T-helper 1 cell treated with Interleukin-12 subunit alpha and Interleukin-12 subunit beta and Interleukin-4 antibody, amounts not matched to agents 30 ng/mL and 1 ng/mL, for 36 hours (primary cell): ENCODE measurements at regions not wholly inside any gene's neighbourhood (a gene's known extent, or its start where the extent isn't known, plus 50 kb on each side); places are given as distances from the start of the nearest gene placed in this dataset.

ENCODE experiments used
- intact Hi-C: fragments of 100-400 bp; cut with micrococcal nuclease; formaldehyde crosslinking; loops from one replicate; pipeline ENCODE4 v1.15.1; 2024

DNA sequence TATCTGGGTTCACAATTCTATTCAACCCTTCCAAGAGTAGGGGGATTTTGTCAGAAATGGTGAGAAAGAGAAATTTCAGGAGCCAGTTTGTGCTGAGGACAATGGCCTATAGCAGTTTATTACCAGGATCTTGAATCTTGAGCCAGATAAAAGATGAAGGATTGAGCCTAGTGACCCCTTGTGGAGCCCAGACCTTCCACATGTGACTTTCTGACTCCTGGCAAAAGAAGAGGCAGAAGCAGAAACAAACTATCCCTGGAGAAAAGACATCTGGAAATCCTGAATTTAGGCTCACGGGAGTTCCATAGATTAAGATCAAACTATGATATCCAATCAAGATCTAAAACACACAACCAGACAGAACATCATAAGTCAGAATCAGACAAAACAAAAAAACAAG lies 60.9 kb upstream of the CHRM2 start:
- intact Hi-C loops, result no loop called here

DNA sequence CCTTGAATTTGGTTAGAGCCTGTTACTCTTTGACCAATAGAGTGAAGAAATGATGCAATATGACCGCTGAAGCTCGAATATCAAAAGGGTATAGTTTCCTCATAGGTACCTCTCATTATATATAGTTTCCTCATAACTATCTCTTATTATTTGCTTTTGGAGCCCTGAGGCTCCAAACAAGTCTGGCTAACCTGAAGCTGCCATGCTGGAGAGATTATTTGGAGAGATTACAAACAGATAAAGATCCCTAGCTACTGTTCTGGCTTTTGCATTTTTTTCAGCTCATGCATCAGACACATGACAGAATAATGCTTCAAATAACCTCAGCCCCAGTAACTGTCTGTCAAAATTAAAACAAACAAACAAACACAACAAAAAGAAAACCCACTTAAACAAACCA lies 65.4 kb upstream of the CHRM2 start:
- intact Hi-C loops, result no loop called here

DNA sequence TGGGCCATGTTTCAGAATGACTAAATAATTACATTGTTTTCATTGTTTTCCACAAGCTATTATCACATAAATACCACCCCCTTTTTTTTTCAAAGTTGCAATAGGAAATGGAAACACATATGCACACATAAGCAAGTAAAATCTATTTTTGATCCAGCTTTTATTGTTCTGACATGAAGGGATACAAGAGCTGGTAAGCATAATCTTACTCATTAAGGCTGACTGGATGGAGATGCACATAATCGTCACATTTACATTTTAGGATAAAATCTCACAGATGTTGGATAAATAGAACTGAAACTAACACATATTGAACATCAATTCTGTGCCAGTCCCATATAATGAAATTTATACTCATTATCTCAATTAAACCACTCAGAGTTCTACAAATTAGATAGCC lies 84.5 kb upstream of the CHRM2 start:
- intact Hi-C loops, result no loop called here

DNA sequence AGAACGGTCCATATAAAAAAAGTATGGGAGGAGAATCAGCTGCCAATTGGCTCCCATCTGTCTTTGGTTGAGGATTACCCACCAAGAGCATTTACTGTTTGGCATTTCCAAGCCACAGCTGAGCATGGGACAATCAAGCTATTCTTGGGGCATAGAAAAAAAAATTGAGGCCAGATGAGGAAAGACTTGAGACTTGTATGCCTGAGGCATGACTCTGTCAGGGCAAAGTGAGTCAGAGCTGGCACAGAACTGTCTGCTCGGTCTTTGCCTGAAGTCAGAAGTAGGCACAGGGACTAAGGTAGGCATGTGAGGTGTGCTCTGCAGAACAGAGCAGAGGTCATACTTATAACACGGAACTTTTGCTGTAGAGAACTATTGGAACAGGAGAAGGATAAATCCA lies 126.5 kb upstream of the CHRM2 start:
- intact Hi-C loops, result no loop called here

DNA sequence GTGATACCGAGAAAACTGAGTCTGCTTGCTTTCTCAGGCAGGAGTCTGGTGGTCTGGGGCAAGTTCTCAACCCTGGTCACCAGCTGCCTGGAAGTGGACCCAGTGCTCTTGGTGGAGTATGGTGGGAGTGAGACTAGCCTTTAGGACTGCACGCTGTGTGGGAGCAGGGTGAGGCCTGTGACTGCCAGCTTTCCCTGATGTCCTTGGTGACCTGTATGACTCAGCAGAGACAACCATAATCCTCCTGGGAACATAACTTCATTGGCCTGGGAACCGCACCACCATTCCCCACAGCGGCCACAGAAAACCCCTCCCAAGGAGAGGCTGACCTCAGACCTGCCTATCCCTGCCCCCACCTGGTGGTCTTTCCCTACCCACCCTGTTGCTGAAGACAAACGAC lies 139.5 kb upstream of the CHRM2 start:
- intact Hi-C loops, result no loop called here

DNA sequence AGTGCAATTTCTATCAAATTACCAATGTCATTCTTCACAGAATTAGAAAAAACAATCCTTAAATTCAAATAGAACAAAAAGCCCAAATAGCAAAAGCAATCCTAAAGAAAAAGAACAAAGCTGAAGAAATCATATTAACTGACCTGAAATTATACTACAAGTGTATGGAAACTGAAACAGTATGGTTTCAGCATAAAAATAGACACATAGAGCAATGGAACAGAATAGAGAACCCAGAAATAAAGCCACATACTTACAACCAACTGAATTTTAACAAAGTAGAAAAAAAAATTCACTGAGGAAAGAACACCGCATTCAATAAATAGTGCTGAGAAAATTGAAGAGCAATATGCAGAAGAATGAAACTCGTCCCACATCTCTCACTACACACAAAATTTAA lies 142.0 kb upstream of the CHRM2 start:
- intact Hi-C loops, result no loop called here

DNA sequence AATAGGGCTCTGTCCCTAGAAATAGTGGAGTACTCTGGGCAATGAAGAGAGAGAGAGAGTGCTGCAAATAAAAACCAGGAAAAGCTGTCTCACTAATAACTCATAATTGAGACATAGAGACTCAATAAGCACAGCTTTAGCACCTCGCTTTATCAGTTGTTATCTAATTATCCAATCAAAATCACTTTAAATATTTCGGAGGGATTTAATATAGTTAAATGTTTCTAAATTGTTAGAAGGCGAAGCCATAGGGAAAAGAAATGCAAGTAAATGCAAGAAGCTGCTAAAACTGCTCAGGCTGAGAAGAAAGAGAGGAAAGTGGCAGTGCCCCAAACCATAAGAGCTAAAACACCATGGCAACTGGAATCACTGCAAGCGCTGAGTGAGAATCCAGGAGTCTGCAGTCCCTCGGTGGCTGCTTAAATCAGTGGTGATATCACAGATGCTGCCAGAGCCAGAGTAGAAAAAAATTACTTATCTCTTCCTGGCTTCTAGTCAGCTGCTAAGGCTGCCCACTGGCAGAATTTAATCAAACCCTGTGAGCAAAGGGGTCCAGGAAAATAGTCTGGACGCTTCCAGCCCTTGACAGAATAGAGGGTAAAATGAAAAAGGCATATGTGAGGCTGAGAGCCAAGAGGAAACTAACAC lies 150.4 kb upstream of the CHRM2 start:
- intact Hi-C loops, result no loop called here

DNA sequence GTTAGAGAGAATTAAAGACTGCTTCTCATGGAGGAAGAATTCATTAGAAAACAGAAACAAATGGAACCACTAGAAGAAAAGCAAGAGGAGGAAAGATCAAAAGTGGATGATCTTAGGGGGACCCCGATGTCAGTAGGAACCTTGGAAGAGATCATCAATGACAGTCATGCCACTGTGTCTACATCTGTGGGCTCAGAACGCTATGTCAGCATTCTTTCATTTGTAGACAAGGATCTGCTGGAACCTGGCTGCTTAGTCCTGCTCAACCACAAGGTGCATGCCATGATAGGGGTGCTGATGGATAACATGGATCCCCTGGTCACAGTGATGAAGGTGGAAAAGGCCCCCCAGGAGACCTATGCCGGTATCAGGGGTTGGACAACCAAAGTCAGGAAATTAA lies 154.4 kb upstream of the CHRM2 start:
- intact Hi-C loops, result no loop called here

DNA sequence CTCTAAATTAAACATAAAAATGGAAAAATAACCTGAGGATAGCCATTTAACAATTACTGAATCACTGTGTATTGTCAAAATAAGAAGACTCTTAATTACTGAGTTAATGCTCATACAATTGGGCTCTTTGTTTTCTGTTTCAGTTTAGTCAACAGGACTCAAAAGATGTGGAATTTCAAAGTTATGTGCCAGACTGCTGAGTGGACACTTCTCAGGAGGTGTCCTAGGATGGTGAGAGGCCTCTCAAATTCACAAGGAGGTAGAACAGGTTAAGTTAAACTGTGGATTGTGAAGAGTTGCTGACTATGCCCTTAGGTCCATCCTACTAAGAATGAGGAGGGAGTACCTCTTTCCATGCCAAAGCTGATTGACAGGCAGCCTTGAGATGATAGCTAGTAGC lies 157.7 kb upstream of the CHRM2 start:
- intact Hi-C loops, result no loop called here

DNA sequence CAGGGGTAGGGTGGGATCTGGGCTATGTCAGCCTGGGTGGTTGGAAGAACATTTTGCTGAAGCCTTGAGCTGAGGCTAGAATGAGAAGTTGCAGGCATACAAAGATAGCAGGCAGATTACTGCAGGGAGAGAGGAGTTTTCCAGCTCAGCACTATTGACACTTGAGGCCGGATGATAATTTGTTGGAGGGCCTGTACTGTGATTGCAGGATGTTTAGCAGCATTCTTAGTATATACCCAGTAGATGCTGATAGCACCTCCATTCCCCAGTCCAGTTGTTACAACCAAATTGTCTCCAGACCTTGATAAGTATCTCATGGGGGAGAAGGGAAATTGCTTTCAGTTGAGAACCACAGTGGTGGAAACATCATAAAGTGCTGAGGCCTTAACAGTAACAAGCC lies 158.6 kb upstream of the CHRM2 start:
- intact Hi-C loops, result no loop called here

DNA sequence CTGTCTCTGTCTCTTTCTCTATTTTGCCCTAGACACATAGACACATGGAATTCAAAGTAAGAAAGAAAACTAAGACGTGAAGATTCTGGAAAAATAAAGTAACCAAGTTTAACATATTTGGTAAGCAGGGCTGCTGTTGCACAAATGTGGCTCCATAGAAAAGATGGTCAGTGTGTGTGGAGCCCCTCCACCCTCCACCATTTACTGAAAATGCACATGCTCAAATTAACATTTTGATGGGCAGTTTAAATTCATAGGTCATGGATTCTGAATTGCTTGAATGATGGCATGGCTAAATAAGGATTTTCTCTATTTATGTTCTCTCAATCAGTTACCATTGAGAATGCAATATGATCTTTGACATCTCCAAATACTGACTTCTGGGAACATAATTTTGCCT lies 165.5 kb upstream of the CHRM2 start:
- intact Hi-C loops, result no loop called here

DNA sequence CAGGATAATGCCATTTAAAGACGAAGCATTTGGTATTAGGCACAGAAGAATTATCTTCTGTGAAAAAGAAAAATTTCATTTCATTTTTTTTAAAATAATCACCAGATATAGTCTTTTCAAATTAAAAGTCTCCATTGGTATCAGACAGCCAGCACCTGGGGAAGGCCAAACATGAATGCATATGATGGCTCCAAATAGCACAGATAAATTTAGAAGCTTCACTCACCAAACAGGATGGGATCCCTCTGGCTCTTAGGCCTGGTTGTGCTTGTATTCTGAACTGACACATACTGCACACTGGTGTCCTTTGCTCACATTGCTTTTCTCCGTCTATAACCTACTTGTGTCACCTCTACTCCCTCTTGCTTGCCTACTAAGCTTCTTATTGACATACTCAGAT lies 169.5 kb upstream of the CHRM2 start:
- intact Hi-C loops, result no loop called here

DNA sequence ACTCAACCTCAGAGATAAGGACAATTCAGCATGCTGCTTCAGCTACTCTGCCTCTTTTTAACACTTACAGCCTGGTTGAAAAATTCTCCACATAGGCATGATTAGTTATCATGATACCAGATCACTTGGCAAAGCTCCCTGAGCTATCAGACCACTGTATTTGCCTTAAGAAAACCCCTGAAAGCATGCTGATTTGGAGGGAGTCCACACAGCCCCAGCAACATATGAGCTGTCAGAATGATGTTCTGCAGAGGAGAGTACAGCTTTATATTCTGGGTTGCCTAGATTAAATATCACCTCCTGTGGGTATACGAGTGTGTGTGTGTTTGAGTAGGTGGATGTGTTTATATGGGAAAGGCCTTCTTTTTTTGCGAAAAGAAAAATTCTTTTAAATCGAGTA lies 170.2 kb upstream of the CHRM2 start:
- intact Hi-C loops, result no loop called here

DNA sequence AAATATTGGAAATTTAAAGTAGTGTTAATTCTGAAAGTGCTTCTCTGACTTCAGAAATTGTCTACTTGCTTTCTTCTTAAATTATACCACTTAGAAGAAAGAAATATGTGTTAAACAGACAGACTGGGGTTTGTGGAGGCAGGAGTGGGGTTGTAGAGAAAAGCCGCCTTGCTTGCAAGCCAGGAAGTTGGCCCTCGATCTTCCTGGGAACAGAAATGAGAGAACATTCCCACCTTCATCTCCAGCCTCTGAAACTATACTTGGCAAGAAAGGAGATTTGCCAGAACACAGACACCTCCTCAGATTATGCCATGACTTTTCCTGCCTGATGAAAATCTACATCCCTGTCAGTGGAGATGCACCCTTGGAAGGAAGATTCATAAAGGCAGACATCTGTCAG lies 171.2 kb upstream of the CHRM2 start:
- intact Hi-C loops, result no loop called here

DNA sequence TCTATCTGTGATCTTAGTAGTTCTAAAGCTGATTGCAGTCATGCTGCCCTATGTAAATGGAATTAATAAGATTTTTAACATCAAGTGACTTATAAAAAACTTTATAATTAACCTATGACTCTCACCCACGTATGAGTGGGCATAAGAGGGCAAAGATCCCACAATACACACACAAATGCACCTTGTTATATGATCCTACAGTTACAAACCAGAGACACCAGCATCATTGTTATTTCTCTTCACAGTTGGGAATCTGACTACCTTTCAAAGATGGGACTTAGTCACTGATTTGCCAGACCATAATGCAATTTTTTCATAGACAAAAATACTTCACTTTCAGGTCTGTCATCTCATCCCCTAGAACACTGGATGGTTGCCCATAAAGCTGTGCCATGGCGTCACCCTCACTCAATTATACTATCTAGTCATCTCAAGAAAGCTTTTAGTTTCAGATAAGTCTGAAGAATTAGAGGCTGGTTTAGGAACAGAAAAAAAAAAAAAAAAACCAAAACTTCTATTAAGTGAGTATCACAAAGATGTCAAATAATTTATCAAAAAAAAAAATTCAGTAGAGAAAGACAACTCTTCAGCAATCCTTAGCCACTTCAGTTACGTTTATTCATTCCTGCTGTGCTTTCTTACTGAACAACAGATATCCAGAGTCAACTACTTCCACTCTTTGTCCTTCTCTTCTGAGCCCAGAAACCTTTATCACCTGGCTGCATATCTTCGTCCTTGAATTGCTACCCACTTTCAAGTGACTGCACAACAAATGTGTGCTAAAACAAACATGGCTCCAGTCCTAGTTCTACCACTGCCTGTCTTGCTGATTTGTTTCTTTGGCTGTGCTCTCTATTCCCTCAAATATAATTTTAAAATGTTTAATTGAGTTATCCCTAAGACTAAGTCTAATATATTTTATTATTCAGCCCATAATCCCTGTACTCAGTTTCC lies 175.0 kb upstream of the CHRM2 start:
- intact Hi-C loops, result no loop called here

DNA sequence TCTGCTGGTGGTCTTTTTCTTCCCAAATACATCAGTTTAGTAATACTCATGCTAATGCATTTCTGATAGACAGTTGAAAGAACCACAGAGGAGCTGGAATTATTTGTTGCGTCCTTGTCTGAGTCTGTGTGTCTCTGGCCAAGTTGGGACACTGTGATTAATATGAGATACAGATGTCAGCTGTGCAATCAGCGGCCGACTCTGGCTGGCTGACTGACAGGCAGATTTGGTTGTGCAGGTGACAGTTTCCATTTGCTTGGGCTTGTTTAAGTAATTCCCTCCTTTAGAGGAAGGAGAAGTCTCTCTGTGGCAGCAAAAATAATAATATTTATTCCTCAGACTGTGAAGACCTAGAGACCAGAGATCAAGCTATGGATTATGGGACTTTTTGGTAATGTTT lies 176.2 kb upstream of the CHRM2 start:
- intact Hi-C loops, result no loop called here

DNA sequence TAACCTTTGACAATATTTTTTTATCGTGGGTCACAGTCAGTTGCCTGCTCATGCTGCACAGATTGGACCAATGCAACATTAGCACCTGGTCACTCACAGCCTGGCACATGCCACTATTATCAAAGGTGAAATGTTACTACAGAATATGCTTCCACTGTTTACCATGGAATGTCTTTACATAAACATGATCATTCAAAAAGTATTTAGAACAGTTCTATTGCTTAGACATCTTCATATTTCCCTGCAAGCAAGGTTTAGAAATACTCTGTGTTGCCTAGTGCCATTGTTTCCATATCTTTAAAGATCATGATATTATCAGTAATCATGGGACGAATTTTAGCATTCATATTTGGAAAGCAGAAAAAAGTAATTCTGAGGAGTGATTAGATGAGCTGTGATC lies 179.9 kb upstream of the CHRM2 start:
- intact Hi-C loops, result no loop called here

DNA sequence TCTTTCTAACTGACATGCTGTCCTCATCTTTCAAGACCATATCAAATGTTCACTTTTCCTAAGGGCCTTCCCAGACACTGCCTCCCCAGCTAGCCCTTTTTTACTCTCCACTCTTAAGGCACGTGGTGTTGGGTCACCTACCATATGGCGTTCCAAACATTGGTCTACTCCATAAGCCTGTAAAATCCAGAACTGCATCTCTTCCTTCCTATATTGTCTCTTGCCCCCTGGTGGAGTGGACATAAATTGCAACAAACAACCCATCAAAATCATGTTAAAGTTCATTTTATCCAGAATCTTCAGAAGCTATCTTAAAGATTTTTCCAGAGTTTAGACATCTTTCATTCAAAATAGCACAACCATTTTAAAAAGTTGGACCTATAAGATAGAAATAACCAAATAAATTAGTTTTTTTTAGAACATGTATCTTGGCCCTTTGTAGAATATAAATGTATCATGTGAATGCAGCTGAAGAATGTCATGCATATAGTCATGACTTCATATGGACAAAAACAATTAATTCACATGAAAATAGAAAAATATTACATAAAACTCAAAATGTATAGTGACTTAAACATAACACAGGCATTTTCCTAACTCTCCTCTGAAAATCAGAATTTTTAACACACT lies 180.6 kb upstream of the CHRM2 start:
- intact Hi-C loops, result loop anchor here (2.0 kb wide), 1 partner anchor 887 kb away; no protein-coding TSS in a partner anchor

DNA sequence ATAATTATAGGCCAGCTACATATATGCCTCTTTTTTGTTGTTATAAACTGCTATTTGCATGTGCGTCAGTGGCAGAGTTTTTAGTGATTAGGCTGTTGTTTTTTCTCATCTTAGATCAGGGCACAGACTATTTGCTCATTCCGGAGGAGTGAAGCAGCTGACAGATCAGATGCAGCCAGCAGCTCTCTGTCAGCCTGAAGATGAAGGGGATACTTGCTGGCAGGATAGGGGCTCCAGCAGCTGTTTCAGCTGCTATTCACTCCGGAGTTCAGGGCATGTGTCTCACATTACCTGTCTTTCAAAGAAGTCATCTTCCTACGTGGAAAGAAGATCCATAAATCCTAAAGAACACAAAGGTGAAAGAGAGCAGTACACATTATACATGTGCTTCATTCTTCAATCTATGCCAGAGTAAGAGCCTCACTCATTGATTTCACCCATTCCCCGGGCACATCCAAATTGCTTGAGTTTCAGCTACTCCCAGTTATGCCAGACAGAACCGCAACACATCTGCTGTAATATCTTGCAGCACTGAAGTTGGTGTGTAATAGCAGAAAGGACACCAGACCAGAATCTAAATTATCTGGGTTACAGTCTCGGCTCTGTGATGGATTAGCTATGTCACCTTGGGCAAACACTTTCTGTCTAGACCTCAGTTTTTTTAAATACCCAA lies 182.8 kb upstream of the CHRM2 start:
- intact Hi-C loops, result loop anchor here (2.0 kb wide), 1 partner anchor 885 kb away; no protein-coding TSS in a partner anchor

DNA sequence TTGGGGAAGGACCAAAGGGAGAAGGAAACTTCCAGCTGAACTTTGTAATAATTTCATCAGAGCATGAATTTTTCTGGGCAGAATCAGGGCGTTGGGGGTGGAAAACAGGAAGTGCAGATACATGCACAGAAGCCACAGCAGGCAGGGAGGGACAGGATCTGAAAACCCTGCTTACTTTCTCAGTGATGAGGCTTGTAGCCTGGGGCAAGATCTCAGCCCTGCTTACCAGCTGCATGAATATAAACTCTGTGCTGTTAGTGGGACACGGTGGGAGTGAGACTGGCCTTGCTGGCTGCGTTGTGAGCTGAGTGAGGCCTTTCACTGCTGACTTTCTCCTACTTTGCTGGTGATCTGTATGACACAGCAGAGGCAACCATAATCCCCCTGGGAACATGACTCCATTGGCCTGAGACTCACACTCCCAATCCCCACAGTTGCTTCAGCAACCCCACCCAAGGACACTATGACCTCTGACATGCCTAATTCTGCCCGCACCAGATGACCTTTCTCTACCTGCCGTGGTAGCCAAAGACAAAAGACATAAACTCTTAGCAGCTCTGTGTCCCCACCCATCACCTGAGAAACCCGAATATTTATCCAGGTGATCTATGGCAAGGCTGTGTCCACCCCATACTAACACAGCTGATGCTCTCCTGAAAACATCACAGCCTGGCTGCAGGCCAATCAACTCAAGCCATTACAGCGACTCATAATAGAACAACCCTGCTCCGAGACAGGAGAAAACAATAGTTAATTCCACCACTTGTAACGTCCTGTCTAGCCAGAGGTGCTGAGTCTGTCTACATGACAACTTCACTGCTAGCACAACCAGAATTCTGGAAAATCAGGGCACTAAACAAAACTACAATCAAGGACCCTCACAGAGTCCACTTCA lies 190.7 kb upstream of the CHRM2 start:
- intact Hi-C loops, result no loop called here

DNA sequence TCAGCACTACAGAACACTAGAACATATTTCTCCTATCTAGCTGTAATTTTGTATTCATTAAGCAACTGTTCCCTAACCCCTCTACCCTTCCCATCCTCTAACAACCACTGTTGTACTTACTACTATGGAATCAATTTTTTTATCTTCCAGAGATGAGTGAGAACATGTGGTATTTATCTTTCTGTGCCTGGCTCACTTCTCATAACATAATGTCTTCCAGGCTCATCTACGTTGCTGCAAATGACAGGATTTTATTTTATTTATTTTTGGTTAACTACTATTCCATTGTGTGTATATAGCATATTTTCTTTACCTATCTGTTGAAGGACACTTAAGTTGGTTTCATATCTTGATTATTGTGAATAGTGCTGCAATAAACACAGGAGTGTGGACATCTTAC lies 200.9 kb upstream of the CHRM2 start:
- intact Hi-C loops, result no loop called here
